GM03348 (cell line): ENCODE measurements at regions not wholly inside any gene's neighbourhood (a gene's known extent, or its start where the extent isn't known, plus 50 kb on each side); places are given as distances from the start of the nearest gene placed in this dataset.
"Not testable (repeated sequence)": the region's sequence is repeated elsewhere in the genome, so short reads cannot be mapped to it uniquely, and the experiment has no call there.

Experiments used
- DNase-seq: peaks from one replicate; pipeline ENCODE4 v3.0.0; 2012; ENCODE audit warnings: low spot score

GRCh38 chr4:186847429-186848131 is 123.9 kb upstream of the FAT1 start:
- DNase-seq: not testable (repeated sequence)

GRCh38 chr4:186848437-186848836 is 124.8 kb upstream of the FAT1 start:
- DNase-seq: no peak

DNA sequence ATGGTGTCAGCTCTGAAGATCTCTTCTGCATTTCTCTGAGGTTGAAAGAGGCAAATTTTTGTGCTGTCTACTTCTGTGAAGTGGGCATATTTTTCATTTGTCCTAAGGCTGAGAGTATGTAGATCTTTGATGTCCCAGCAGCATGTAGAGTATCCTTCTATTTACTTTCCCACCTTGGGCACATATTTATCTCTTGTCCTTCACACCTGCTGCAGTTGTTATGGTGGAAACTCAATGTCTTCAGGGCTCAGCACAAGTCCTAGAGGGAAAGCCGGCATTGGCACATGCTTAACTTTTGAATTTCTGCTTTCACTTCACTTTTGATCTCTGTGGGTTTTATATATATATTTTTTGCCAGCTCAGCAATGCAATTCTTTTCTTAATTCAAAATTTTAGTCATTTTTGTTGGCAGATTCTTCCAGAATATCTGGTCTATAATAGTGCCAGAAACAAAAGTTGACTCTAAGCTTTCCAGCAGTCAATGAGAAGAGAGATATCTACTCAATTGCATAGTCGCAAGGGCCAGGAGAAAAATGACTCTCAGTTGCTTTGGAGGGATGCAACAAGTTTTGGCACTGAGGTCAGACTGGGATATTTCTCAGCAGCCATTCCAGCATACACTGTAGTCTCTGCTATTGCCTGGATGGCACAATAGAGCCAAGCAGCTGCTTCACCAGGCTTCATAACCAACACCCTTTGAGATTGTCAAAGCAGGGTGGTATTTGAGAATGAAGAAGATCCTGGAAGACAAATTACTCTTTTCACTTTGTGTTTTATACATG is 127.8 kb upstream of the FAT1 start:
- DNase-seq: no peak

DNA sequence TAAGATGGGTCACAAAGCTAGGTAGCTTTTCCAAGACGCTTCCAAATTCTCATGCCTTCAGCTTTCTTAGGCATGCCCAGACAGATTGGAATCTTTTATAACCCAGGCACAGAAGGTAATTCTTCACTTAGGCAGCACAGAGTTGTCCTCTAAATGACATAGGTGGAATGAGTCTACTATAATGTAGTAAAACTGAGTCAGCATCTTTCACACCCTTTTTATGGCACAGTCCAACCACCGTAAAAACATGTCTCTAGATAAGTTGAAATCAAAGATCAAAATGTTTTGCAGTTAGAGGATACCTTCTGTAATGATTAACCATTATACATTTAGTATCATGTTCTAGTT is 128.4 kb upstream of the FAT1 start:
- DNase-seq: no peak

DNA sequence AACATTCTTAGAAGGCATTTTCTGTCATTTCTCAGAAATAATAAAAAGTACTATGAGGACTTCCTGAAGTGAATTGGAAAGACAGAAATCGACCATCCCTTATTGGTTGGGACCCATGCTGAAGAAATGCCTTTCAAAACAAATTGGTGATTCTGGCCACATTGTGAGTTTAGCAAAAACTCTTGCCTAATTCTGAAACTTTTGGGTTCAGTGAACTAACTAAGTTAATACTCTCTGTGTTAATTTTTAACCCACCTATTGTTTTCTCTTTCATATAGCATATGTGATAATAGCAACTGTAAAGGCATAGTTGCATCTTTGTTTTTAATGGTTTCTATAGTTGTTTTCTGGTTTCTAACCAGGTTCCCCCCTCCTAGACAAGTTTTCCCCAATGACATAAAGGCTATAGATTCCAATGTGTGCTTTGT is 129.3 kb upstream of the FAT1 start:
- DNase-seq: no peak

- DNase-seq: no peak
Observed at GRCh38 chr4:186854256-186854655, 130.6 kb upstream of the FAT1 start.

DNA sequence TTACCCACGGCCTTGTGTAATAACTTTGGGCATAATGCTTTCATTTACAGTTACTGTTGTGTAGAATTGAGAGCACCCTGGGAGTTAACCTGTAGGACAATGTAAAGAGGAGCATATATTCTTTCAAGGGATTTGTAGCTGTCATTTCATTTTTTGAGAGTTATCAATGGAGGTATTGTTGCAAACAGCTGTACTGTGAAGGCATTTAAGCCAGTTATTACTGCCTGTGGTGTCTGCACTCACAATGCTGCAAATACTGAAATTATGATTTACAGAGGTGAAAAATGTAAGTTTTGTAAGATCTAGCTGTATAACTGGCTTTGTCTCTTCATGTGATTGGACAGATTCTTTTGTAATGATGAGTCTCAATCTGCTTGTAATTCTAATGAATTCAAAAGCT is 131.5 kb upstream of the FAT1 start:
- DNase-seq: no peak

DNA sequence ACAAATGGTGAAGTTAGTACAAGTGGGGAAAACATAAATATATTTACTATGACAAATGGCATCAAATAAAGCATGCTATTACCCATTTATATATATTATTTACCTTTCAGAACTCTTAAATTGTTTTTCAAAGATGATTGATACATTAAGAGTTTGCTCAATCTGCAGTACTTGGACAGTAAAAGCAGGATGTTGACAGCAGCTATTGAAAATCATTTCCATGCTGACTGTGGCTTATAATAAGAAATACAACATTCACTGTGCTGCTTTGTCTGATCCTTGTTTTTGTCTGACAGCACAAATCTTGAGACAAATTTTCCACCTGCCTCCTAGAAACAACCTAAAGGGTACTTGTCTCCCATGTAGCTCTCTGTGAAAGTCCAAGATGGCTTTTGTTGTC is 134.1 kb upstream of the FAT1 start:
- no peak for DNase-seq

GRCh38 chr4:186858355-186858754 is 134.7 kb upstream of the FAT1 start:
- no peak for DNase-seq

- no peak for DNase-seq
Observed at GRCh38 chr4:186859420-186859819, 135.8 kb upstream of the FAT1 start.

- no peak for DNase-seq
Observed at GRCh38 chr4:186861317-186861716, 137.7 kb upstream of the FAT1 start.

DNA sequence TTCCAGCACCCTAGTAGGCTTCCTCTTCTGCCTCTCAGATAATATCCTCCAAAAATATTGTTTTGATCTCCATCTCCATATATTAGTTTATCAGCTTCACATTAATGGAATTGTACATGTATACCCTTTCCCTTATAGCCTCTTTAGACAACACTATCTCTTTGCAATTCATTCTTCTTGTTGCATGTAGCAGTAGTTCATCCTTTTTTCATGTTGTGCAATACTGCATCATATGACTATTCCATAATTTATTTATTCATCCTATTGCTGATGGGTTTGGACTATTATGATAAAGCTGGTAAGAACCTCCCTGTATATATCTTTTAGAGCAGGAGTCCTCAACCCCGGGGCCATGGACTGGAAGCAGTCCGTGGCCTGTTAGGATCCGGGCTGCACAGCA is 148.2 kb upstream of the FAT1 start:
- no peak for DNase-seq

DNA sequence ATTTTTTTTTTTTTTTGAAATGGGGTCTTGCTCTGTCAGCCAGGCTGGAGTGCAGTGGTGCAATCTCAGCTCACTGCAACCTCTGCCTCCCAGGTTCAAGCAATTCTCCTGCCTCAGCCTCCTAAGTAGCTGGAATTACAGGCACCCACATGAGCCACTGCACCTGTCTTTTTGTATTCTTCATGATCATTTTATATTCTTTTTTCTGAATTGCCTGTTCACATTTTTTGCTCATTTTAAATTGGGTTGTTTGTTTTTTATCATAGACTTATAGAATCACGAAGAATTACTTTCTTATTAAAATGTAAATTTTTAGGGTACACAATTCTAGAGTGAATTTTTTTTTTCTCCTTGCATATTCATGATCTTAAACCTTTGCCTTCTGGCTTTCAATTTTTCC is 149.4 kb upstream of the FAT1 start:
- not testable (repeated sequence) for DNase-seq

GRCh38 chr4:186875476-186875875 is 151.8 kb upstream of the FAT1 start:
- no peak for DNase-seq

- DNase-seq: no peak
Observed at GRCh38 chr4:186876961-186877626, 153.4 kb upstream of the FAT1 start.

DNA sequence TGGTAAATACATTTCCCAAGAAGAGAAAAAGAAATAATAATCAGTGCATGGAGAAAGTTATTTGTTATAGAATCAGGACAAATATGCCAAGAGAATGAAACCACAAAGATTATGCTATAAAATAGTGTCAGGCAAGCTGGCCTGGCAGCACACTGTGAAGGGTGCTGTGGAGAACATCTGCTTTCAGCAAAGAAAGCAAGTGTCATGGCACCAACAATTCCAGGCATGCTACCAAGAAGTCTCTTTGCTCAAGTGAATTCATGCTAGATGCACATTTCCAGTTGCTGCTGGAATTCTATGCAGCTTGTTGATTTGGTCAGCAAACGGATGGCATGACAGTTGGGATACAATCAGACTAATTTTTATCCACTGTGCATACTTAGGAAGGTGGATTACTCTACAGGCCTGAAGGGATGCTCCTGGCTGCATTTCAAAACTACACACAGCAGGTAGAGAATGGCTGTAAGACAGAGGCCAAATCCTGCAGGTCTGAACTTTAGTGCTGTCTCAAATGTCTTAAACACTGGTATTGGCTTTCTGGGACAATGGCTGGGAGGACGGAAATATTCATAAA is 154.6 kb upstream of the FAT1 start:
- peak; percentile 11 for DNase-seq

- DNase-seq: peak; percentile 40
Observed at GRCh38 chr4:186881521-186882220, 158.0 kb upstream of the FAT1 start.

GRCh38 chr4:186882293-186882692 is 158.6 kb upstream of the FAT1 start:
- no peak for DNase-seq

DNA sequence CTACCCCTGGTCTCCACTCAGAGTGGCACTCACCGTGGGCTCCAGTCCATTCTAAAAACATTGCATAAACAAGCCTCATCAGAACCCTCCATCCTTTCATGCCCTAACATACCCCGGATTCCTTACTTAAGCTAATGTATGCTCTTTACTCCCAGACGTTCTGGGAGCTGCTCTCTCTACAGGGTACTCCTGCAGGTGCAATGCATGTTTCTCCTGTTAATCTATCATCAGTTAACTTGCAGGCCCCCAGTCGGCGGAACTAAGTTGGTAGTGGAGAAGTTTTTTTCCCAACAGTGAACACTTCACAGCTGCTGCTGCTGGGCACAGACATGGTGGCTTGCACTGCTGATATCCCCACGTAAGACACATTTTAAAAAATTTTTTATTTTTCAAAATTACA is 161.6 kb upstream of the FAT1 start:
- DNase-seq: no peak

DNA sequence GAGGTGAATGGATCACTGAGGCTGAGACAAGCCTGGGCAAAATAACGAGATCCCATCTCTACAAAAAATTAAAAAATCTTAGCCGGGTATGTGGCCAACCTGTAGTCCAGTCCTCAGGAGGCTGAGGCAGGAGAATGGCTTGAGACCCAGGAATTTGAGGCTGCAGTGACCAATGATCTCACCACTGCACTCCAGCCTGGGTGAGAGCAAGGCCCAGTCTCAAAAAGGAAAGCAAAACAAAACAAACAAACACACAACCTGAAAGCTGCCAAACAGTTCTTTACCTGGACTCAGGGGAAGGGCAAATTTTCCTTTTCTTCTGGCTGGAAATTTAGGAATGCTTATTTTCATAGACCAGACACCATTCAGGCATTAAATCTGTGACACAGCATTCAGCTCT is 163.1 kb upstream of the FAT1 start:
- no peak for DNase-seq

- DNase-seq: no peak
Observed at GRCh38 chr4:186887291-186887700, 163.6 kb upstream of the FAT1 start.

DNA sequence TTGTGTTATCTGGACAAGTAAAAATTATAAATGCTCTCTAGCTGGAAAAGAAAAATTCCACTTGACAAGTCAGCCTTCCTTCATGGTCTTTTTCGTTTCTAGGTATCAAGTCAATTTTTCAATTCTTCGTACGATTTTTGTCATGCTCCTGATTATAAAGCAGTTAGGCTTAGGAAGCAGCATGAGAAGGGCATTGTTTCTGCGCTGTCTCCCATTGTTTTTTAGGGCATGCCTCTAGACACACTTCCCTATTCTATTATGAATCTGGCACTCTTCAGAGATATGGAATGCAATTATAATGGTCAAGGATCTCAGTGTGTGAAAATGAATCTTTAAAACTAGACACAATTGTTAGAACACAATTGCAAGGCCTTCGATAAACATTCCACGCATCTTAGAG is 164.1 kb upstream of the FAT1 start:
- no peak for DNase-seq
